Natural killer cell (primary cell): ENCODE measurements at regions not wholly inside any gene's neighbourhood (a gene's known extent, or its start where the extent isn't known, plus 50 kb on each side); places are given as distances from the start of the nearest gene placed in this dataset.

Experiments
- ATAC-seq, 3 donors: fragments of 150-1000 bp in 2 of 3; fragments of 200-7000 bp in 1 of 3; cut with Tn5 transposase; 1 replicate in 1 of 3; 2 replicates in 2 of 3; pipeline ENCODE4 v1.10.0; 2021; ENCODE audit warnings: mild to moderate bottlenecking in 2 of 3, moderate library complexity in 2 of 3
- DNase-seq, 2 donors: peaks; one replicate each; pipeline versions ENCODE4 v3.0.0 to v3.0.0-alpha.2; 2013 to 2021; ENCODE audit warnings: mixed read lengths in 1 of 2
- H3K27ac ChIP-seq: one replicate; pipeline ENCODE4 v1.5.1; 2013; ENCODE audit warnings: mild to moderate bottlenecking, low read length
- H3K27me3 ChIP-seq: one replicate; pipeline ENCODE4 v1.6.1; 2013; ENCODE audit warnings: low read length; ENCODE audit not compliant: control insufficient read depth, insufficient read depth
- H3K36me3 ChIP-seq: one replicate; pipeline ENCODE4 v1.6.1; 2013; ENCODE audit warnings: low read length; ENCODE audit not compliant: control insufficient read depth, insufficient read depth
- H3K4me1 ChIP-seq: one replicate; pipeline ENCODE4 v1.6.1; 2013; ENCODE audit warnings: low read length; ENCODE audit not compliant: control insufficient read depth, insufficient read depth
- H3K4me3 ChIP-seq: one replicate; pipeline ENCODE4 v1.5.1; 2013; ENCODE audit warnings: low read length
- H3K9me3 ChIP-seq: one replicate; pipeline ENCODE4 v1.6.1; 2013; ENCODE audit warnings: low read length; ENCODE audit not compliant: control insufficient read depth, insufficient read depth
- H3K27ac Mint-ChIP-seq, 2 donors: one replicate each; pipeline ENCODE4 v1.8.0; 2022; ENCODE audit warnings: mild to moderate bottlenecking in 2 of 2, mixed read lengths in 2 of 2, moderate library complexity in 1 of 2
- H3K27me3 Mint-ChIP-seq, 2 donors: one replicate each; pipeline ENCODE4 v1.8.0; 2022; ENCODE audit warnings: low read depth in 2 of 2, mixed read lengths in 2 of 2
- H3K36me3 Mint-ChIP-seq: one replicate; pipeline ENCODE4 v1.8.0; 2022; ENCODE audit warnings: mixed read lengths
- H3K4me1 Mint-ChIP-seq, 2 donors: one replicate each; pipeline ENCODE4 v1.8.0; 2022; ENCODE audit warnings: mixed read lengths in 2 of 2
- H3K4me3 Mint-ChIP-seq: one replicate; pipeline ENCODE4 v1.8.0; 2022; ENCODE audit warnings: mild to moderate bottlenecking, moderate library complexity, mixed read lengths
- H3K9me3 Mint-ChIP-seq, 2 donors: one replicate each; pipeline ENCODE4 v1.8.0; 2022; ENCODE audit warnings: mixed read lengths in 2 of 2
- WGBS: methylation state at CpG from one replicate; pipeline ENCODE4 v1.1.7; 2013; ENCODE audit warnings: missing lambda C conversion rate; ENCODE audit not compliant: insufficient coverage; 5-methylcytosine and 5-hydroxymethylcytosine counted together
- intact Hi-C: fragments of 100-400 bp; cut with micrococcal nuclease; formaldehyde crosslinking; loops from one replicate; pipeline ENCODE4 v1.14.2; 2022
- TF ChIP-seq, protein P1 (sequence below): fragments of 200-600 bp; IDR thresholded peaks from one replicate; pipeline ENCODE4 v1.8.0; 2022; ENCODE audit warnings: antibody characterized with exemption

DNA sequence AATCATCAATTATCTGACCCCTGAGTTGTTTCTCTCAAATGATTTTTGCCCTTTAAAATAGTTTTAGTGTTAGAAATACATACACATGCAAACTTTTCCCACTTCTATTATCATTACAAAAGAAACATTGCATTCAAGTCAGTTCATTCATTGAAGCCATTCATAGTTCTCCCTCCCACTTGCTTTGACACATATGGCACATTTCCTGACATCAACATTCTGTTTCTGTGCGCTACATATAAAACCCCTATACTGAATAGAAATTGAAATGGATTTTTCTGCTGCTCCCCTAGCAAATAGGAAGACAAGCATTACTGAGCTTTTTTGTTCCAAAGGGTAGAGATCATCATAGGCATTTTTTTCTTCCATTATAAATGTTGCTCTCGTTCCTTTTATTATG lies 497.9 kb upstream of the PCDH10 start:
- no peak overlapping the region for H3K27ac ChIP-seq
- no peaks in the 10 kb centered on the region for H3K9me3 ChIP-seq
- no peaks in the 10 kb centered on the region for H3K27me3 ChIP-seq
- intact Hi-C loops: no loop called here
- Mint-ChIP-seq H3K27ac (no peak overlapping the region), H3K9me3 (peaks cover 17 to 29% of the 10 kb centered on the region in 2 donors), H3K36me3 (peaks cover 7% of the 10 kb centered on the region), H3K27me3 (no peaks in the 10 kb centered on the region), H3K4me1 (no peaks in the 10 kb centered on the region), H3K4me3 (no peak overlapping the region)
- TF ChIP-seq, protein P1, sequence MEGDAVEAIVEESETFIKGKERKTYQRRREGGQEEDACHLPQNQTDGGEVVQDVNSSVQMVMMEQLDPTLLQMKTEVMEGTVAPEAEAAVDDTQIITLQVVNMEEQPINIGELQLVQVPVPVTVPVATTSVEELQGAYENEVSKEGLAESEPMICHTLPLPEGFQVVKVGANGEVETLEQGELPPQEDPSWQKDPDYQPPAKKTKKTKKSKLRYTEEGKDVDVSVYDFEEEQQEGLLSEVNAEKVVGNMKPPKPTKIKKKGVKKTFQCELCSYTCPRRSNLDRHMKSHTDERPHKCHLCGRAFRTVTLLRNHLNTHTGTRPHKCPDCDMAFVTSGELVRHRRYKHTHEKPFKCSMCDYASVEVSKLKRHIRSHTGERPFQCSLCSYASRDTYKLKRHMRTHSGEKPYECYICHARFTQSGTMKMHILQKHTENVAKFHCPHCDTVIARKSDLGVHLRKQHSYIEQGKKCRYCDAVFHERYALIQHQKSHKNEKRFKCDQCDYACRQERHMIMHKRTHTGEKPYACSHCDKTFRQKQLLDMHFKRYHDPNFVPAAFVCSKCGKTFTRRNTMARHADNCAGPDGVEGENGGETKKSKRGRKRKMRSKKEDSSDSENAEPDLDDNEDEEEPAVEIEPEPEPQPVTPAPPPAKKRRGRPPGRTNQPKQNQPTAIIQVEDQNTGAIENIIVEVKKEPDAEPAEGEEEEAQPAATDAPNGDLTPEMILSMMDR: no peak
- no CpG with 5 or more reads among the region's 2 CpGs for WGBS
- H3K4me3 ChIP-seq: no peak overlapping the region
- H3K36me3 ChIP-seq: no peaks in the 10 kb centered on the region
- ATAC-seq (no peak), DNase-seq (no peak)
- H3K4me1 ChIP-seq: no peaks in the 10 kb centered on the region

DNA sequence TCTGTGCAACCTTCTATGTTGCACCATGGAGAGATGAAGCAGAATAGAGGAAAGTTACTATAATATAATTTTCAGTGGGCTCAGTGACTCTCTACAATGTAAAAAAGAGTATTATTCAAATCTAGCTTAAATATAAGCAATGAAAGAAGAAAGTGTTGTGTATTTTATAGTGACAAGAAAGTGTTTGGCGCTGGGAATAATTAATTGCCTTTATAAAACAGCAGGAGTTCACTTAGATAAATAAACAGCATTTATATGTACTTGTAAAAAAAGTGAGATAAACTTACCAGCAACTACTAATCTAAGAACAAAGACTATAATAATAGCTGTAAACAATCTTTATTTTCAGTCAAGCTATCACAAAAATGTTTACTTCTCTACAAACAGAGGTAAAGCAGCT lies 488.9 kb upstream of the PCDH10 start:
- H3K36me3 ChIP-seq: no peaks in the 10 kb centered on the region
- Mint-ChIP-seq H3K36me3 (peaks cover 5% of the 10 kb centered on the region), H3K4me3 (no peak overlapping the region), H3K27ac (no peak overlapping the region), H3K9me3 (peaks cover 15 to 16% of the 10 kb centered on the region in 2 donors), H3K4me1 (no peaks in the 10 kb centered on the region), H3K27me3 (no peaks in the 10 kb centered on the region)
- TF ChIP-seq, protein P1: no peak
- intact Hi-C loops: no loop called here
- H3K27me3 ChIP-seq: no peaks in the 10 kb centered on the region
- peaks cover 16% of the 10 kb centered on the region for H3K9me3 ChIP-seq
- no peaks in the 10 kb centered on the region for H3K4me1 ChIP-seq
- no CpG with 5 or more reads among the region's 1 CpG for WGBS
- no peak overlapping the region for H3K4me3 ChIP-seq
- no peak overlapping the region for H3K27ac ChIP-seq
- ATAC-seq (no peak), DNase-seq (no peak)

DNA sequence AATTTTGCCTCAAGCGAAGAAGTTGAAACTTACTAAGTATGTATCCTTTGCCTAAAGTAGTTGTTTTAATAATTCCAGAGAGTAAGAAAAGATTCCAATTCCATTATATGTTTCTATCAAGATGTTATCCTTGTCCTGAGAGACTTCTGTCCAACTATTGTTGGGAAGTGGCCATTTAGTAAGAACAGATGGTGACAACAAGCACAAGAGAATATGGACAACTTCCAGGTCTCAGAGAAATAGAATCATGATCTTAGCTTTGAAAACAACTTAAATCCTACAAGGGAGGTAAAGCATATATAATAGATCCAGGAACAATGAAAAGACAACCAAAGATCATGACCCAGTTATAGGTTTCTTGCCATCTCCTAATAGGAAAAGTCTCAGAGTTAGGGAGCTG lies 486.6 kb upstream of the PCDH10 start:
- 100% methylated on average over 1 of the region's 1 CpG for WGBS
- no peak overlapping the region for H3K4me3 Mint-ChIP-seq
- Histone ChIP-seq H3K9me3 (peaks cover 16% of the 10 kb centered on the region), H3K27ac (no peak overlapping the region), H3K27me3 (no peaks in the 10 kb centered on the region), H3K4me3 (no peak overlapping the region), H3K36me3 (no peaks in the 10 kb centered on the region), H3K4me1 (no peaks in the 10 kb centered on the region)
- peaks cover 6 to 15% of the 10 kb centered on the region in 2 donors for H3K9me3 Mint-ChIP-seq
- intact Hi-C loops: no loop called here
- H3K27ac Mint-ChIP-seq: no peak overlapping the region
- H3K4me1 Mint-ChIP-seq: no peaks in the 10 kb centered on the region
- no peaks in the 10 kb centered on the region for H3K27me3 Mint-ChIP-seq
- TF ChIP-seq, protein P1: no peak
- no peaks in the 10 kb centered on the region for H3K36me3 Mint-ChIP-seq
- no peak for ATAC-seq
- DNase-seq: no peak

DNA sequence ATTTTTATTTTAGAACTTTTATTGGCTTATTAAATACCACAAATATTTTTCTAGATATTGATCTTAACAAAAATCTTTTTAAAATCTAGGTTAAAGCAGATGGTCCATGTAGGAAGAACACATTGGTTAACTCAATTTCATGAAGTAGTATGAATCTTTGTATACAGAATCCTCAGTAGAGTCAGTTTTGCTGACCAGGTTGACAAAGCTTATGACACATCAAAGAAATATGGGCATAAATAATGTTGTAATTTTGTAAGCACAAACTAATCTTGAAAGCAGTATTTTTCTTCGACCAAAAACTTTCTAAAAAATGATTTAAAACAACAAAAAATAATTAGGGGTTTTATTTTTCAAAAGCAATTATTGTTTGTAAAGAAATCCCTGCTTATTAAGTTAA lies 479.3 kb upstream of the PCDH10 start:
- TF ChIP-seq, protein P1: no peak
- Histone ChIP-seq H3K4me1 (no peaks in the 10 kb centered on the region), H3K27ac (no peak overlapping the region), H3K4me3 (no peak overlapping the region), H3K36me3 (no peaks in the 10 kb centered on the region), H3K27me3 (no peaks in the 10 kb centered on the region), H3K9me3 (peaks cover 4% of the 10 kb centered on the region)
- Mint-ChIP-seq H3K4me3 (no peak overlapping the region), H3K27me3 (no peaks in the 10 kb centered on the region), H3K9me3 (peaks cover 4 to 10% of the 10 kb centered on the region in 2 donors), H3K27ac (no peak overlapping the region), H3K4me1 (no peaks in the 10 kb centered on the region), H3K36me3 (no peaks in the 10 kb centered on the region)
- intact Hi-C loops: no loop called here
- ATAC-seq (no peak), DNase-seq (no peak)
- WGBS: no CpG with 5 or more reads among the region's 1 CpG
